ENCODE measurements at regions not wholly inside any gene's neighbourhood (a gene's known extent, or its start where the extent isn't known, plus 50 kb on each side); places are given as distances from the start of the nearest gene placed in this dataset.
A peak's percentile ranks its signal among the peaks of the same experiment; 100 is the strongest.

GRCh38 chr14:101191721-101192660, 288.5 kb upstream of the RTL1 start:
- no peaks in the 10 kb centered on the region for H3K4me1 ChIP-seq (ENCODE audit: control insufficient read depth, insufficient read depth, low read length)
- no peaks in the 10 kb centered on the region for H3K36me3 ChIP-seq (ENCODE audit: control insufficient read depth, insufficient read depth, low read length)
- no peak overlapping the region for H3K4me3 ChIP-seq (ENCODE audit: low read length)
- no peak overlapping the region for H3K27ac ChIP-seq (ENCODE audit: low read length)
- Mint-ChIP-seq H3K27ac (no peak overlapping the region), H3K27me3 (ENCODE audit: low read depth in 2 of 2) (peaks cover 0 to 5% of the 10 kb centered on the region in 2 donors), H3K4me1 (no peaks in the 10 kb centered on the region), H3K9me3 (no peaks in the 10 kb centered on the region), H3K36me3 (no peaks in the 10 kb centered on the region), H3K4me3 (no peak overlapping the region)
- ATAC-seq (no peak), DNase-seq (no peak)
- intact Hi-C loops (cut with micrococcal nuclease), result no loop called here
- H3K27me3 ChIP-seq (ENCODE audit: control insufficient read depth, insufficient read depth, low read length), result no peaks in the 10 kb centered on the region
- WGBS (ENCODE audit: insufficient coverage), result 89% methylated on average over 14 of the region's 15 CpGs
- no peaks in the 10 kb centered on the region for H3K9me3 ChIP-seq (ENCODE audit: control insufficient read depth, insufficient read depth, low read length)
- TF ChIP-seq, protein P1, sequence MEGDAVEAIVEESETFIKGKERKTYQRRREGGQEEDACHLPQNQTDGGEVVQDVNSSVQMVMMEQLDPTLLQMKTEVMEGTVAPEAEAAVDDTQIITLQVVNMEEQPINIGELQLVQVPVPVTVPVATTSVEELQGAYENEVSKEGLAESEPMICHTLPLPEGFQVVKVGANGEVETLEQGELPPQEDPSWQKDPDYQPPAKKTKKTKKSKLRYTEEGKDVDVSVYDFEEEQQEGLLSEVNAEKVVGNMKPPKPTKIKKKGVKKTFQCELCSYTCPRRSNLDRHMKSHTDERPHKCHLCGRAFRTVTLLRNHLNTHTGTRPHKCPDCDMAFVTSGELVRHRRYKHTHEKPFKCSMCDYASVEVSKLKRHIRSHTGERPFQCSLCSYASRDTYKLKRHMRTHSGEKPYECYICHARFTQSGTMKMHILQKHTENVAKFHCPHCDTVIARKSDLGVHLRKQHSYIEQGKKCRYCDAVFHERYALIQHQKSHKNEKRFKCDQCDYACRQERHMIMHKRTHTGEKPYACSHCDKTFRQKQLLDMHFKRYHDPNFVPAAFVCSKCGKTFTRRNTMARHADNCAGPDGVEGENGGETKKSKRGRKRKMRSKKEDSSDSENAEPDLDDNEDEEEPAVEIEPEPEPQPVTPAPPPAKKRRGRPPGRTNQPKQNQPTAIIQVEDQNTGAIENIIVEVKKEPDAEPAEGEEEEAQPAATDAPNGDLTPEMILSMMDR (IDR thresholded peaks at IDR 0.05), result no peak

GRCh38 chr14:101192661-101193000, 289.1 kb upstream of the RTL1 start:
- H3K4me3 Mint-ChIP-seq, result no peak overlapping the region
- ATAC-seq (no peak), DNase-seq (peak in 1 of 2 donors; percentile 8)
- no peaks in the 10 kb centered on the region for H3K36me3 Mint-ChIP-seq
- H3K27me3 Mint-ChIP-seq (ENCODE audit: low read depth in 2 of 2), result peaks cover 0 to 5% of the 10 kb centered on the region in 2 donors
- Histone ChIP-seq H3K4me1 (ENCODE audit: control insufficient read depth, insufficient read depth, low read length) (no peaks in the 10 kb centered on the region), H3K27me3 (ENCODE audit: control insufficient read depth, insufficient read depth, low read length) (no peaks in the 10 kb centered on the region), H3K36me3 (ENCODE audit: control insufficient read depth, insufficient read depth, low read length) (no peaks in the 10 kb centered on the region), H3K9me3 (ENCODE audit: control insufficient read depth, insufficient read depth, low read length) (no peaks in the 10 kb centered on the region), H3K4me3 (ENCODE audit: low read length) (no peak overlapping the region), H3K27ac (ENCODE audit: low read length) (no peak overlapping the region)
- TF ChIP-seq, protein P1 (IDR thresholded peaks at IDR 0.05), result no peak
- H3K27ac Mint-ChIP-seq, result no peak overlapping the region
- 88% methylated on average over 4 of the region's 4 CpGs for WGBS (ENCODE audit: insufficient coverage)
- H3K9me3 Mint-ChIP-seq, result no peaks in the 10 kb centered on the region
- intact Hi-C loops (cut with micrococcal nuclease), result no loop called here
- H3K4me1 Mint-ChIP-seq, result no peaks in the 10 kb centered on the region

DNA sequence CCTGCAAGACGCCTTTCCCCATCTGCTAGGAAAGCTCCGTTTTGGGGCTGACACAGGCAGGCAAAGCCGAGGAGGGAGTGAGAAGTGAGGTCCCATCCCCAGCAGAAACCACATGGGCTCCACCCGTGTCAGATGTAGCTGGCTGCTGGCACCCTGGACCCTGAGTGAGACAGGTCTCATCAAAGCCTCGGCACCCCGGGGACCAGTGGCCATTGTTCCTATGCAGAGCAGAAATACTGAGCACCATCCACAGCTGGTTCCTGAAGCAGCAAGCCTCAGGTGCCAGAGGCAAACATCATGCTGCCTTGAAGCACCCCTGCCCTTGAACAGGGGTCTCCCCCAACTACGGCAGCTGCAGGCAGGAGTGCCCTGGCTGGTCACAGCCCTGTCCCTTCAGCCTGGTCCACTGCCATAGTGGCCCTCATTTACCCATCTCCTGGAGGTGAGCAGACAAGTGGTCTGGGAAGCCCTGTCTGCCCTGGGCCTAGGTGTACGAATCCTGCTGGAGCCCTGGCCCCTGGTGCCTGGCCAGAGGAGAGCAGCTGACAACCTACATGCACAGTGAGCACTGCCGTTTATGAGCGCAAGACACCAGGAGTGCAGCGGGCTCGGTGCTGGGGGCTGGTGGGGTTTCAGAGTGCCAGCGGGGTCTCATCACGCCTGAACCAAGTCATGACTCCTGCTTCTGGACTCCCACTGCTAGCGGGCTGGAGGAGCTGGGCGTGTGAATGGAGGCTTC, 289.8 kb upstream of the RTL1 start:
- peaks cover 0 to 5% of the 10 kb centered on the region in 2 donors for H3K27me3 Mint-ChIP-seq (ENCODE audit: low read depth in 2 of 2)
- H3K4me3 Mint-ChIP-seq, result no peak overlapping the region
- WGBS (ENCODE audit: insufficient coverage), result 91% methylated on average over 16 of the region's 16 CpGs
- no peaks in the 10 kb centered on the region for H3K27me3 ChIP-seq (ENCODE audit: control insufficient read depth, insufficient read depth, low read length)
- H3K4me1 Mint-ChIP-seq, result no peaks in the 10 kb centered on the region
- H3K4me1 ChIP-seq (ENCODE audit: control insufficient read depth, insufficient read depth, low read length), result no peaks in the 10 kb centered on the region
- DNase-seq, result peak in 1 of 2 donors; percentile 7
- H3K27ac ChIP-seq (ENCODE audit: low read length), result no peak overlapping the region
- no peak overlapping the region for H3K27ac Mint-ChIP-seq
- H3K9me3 Mint-ChIP-seq, result no peaks in the 10 kb centered on the region
- TF ChIP-seq, protein P1 (IDR thresholded peaks at IDR 0.05), result no peak
- no peaks in the 10 kb centered on the region for H3K36me3 Mint-ChIP-seq
- intact Hi-C loops (cut with micrococcal nuclease), result no loop called here
- ATAC-seq, result no peak
- H3K4me3 ChIP-seq (ENCODE audit: low read length), result no peak overlapping the region
- no peaks in the 10 kb centered on the region for H3K36me3 ChIP-seq (ENCODE audit: control insufficient read depth, insufficient read depth, low read length)
- H3K9me3 ChIP-seq (ENCODE audit: control insufficient read depth, insufficient read depth, low read length), result no peaks in the 10 kb centered on the region
